DND-41 (cell line): ENCODE measurements at regions not wholly inside any gene's neighbourhood (a gene's known extent, or its start where the extent isn't known, plus 50 kb on each side); places are given as distances from the start of the nearest gene placed in this dataset.

Experiments
- ATAC-seq: fragments of 200-7000 bp; cut with Tn5 transposase; 3 replicates; pipeline ENCODE4 v1.9.1; 2021; ENCODE audit warnings: low read depth; ENCODE audit not compliant: insufficient read depth
- DNase-seq: peaks from one replicate; pipeline ENCODE4 v3.0.0-alpha.2; 2020
- H2AFZ ChIP-seq: 2 replicates; pipeline ENCODE4 v1.6.0; 2012; ENCODE audit warnings: low read depth, low read length
- H3K27ac ChIP-seq: 2 replicates; pipeline ENCODE4 v1.5.1; 2012; ENCODE audit warnings: low read length, inconsistent platforms
- H3K27me3 ChIP-seq: fragments of 200-600 bp; sonication (generic); 2 replicates; pipeline ENCODE4 v1.6.0; 2012; ENCODE audit warnings: low read length, mild to moderate bottlenecking, inconsistent platforms; ENCODE audit not compliant: insufficient read depth, poor library complexity
- H3K36me3 ChIP-seq: 2 replicates; pipeline ENCODE4 v1.5.1; 2012; ENCODE audit warnings: low read length, inconsistent platforms; ENCODE audit not compliant: insufficient read depth
- H3K4me1 ChIP-seq: 2 replicates; pipeline ENCODE4 v1.5.1; 2012; ENCODE audit warnings: mild to moderate bottlenecking, low read length; ENCODE audit not compliant: insufficient read depth
- H3K4me2 ChIP-seq: 2 replicates; pipeline ENCODE4 v1.6.0; 2012; ENCODE audit warnings: mild to moderate bottlenecking, moderate library complexity, low read length, inconsistent platforms; ENCODE audit not compliant: insufficient read depth
- H3K4me3 ChIP-seq, 2 experiments: fragments of 200-600 bp in 1 of 2; shearing (Covaris generic) in 1 of 2; 2 replicates each; pipeline ENCODE4 v1.5.1; 2012 to 2016; ENCODE audit warnings: inconsistent platforms in 2 of 2, low read length in 2 of 2, mild to moderate bottlenecking in 2 of 2, low read depth in 1 of 2, moderate library complexity in 1 of 2
- H3K79me2 ChIP-seq: 2 replicates; pipeline ENCODE4 v1.6.0; 2012; ENCODE audit warnings: low read length, inconsistent platforms; ENCODE audit not compliant: insufficient read depth
- H3K9ac ChIP-seq: 2 replicates; pipeline ENCODE4 v1.6.0; 2012; ENCODE audit warnings: low read depth, mild to moderate bottlenecking, inconsistent platforms, low read length, moderate library complexity
- H3K9me3 ChIP-seq: 2 replicates; pipeline ENCODE4 v1.5.1; 2012; ENCODE audit warnings: low read length, moderate library complexity, mild to moderate bottlenecking, inconsistent platforms; ENCODE audit not compliant: insufficient read depth, severe bottlenecking
- H4K20me1 ChIP-seq: 2 replicates; pipeline ENCODE4 v1.6.0; 2012; ENCODE audit warnings: low read length; ENCODE audit not compliant: insufficient read depth
- EZH2 ChIP-seq: IDR thresholded peaks from 3 replicates; pipeline ENCODE4 v1.6.1; 2012; ENCODE audit warnings: borderline replicate concordance, low read depth, mild to moderate bottlenecking, moderate library complexity, low read length, inconsistent platforms; ENCODE audit not compliant: severe bottlenecking
- TF ChIP-seq, protein P1 (sequence below): IDR thresholded peaks from 2 replicates; pipeline ENCODE4 v1.5.1; 2012; ENCODE audit warnings: borderline replicate concordance, low read length, moderate library complexity, mild to moderate bottlenecking; ENCODE audit not compliant: poor library complexity, severe bottlenecking; ENCODE audit errors: extremely low read depth

DNA sequence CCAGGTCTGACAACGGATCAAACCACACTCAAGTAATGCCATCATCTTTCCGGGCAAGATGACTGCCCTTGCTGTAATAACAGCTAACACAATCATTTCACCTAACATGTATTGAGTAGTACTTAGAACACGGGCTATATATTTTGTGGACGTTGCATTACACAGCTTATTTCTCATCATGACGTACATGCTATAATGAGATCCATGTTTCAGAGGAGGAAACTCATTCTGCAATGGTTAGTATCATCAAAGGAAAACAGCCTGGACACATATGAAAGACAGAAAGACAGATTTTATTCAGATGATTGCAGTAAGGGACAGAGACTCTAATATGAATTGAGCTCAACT, 446.7 kb downstream of the HS3ST3B1 start:
- no peak overlapping the region for H3K9ac ChIP-seq
- no peak for ATAC-seq
- H3K4me1 ChIP-seq: no peaks in the 10 kb centered on the region
- no peak overlapping the region for H3K4me2 ChIP-seq
- H3K27me3 ChIP-seq: no peaks in the 10 kb centered on the region
- H3K9me3 ChIP-seq: no peaks in the 10 kb centered on the region
- no peaks in the 10 kb centered on the region for H3K36me3 ChIP-seq
- TF ChIP-seq, protein P1, sequence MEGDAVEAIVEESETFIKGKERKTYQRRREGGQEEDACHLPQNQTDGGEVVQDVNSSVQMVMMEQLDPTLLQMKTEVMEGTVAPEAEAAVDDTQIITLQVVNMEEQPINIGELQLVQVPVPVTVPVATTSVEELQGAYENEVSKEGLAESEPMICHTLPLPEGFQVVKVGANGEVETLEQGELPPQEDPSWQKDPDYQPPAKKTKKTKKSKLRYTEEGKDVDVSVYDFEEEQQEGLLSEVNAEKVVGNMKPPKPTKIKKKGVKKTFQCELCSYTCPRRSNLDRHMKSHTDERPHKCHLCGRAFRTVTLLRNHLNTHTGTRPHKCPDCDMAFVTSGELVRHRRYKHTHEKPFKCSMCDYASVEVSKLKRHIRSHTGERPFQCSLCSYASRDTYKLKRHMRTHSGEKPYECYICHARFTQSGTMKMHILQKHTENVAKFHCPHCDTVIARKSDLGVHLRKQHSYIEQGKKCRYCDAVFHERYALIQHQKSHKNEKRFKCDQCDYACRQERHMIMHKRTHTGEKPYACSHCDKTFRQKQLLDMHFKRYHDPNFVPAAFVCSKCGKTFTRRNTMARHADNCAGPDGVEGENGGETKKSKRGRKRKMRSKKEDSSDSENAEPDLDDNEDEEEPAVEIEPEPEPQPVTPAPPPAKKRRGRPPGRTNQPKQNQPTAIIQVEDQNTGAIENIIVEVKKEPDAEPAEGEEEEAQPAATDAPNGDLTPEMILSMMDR: no peak
- TF ChIP-seq EZH2: no peak
- H2AFZ ChIP-seq: no peak overlapping the region
- H3K27ac ChIP-seq: no peak overlapping the region
- no peak for DNase-seq
- H4K20me1 ChIP-seq: no peaks in the 10 kb centered on the region
- no peak overlapping the region for H3K4me3 ChIP-seq
- no peaks in the 10 kb centered on the region for H3K79me2 ChIP-seq

DNA sequence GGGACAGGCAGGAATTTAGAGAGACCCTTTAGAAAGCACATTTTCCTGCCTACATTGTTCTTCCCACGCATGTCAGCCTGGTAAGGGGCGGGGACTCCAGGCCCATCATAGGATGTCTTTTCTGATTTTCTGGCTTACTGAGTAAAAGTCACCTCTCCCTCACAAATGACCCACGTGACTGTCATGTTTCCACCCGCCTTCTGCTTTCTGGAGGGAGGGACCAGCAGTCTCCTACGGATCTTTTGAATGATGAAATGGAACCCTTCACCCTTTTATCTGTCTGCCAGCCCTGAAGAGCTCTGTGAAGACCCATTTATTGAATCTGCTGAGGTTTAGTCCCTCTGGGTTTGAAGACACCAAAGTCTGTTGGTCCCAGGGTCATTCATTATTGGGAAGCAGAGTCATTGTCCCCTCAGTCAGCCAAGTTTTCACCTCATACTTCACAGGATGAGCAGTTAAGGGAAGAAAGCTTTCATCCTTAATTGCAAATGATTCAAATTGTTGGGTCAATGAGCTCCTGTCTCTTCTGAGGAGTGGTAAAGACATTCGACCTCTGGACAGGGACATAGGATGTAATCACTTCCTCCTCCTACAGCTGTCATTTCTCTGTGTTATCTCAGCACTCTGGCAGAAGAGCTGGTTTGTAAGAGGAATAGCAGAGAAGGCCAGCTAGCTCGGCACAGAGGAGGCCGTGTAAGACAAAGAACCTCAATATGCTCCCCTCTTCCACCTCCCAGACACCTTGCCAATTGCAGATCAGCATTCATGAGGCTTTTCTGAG, 446.1 kb downstream of the HS3ST3B1 start:
- TF ChIP-seq EZH2: no peak
- TF ChIP-seq, protein P1: no peak
- Histone ChIP-seq H3K36me3 (no peaks in the 10 kb centered on the region), H3K79me2 (no peaks in the 10 kb centered on the region), H3K4me1 (no peaks in the 10 kb centered on the region), H3K4me2 (no peak overlapping the region), H2AFZ (no peak overlapping the region), H3K4me3 (no peak overlapping the region), H4K20me1 (no peaks in the 10 kb centered on the region), H3K27ac (no peak overlapping the region), H3K9me3 (no peaks in the 10 kb centered on the region), H3K27me3 (no peaks in the 10 kb centered on the region), H3K9ac (no peak overlapping the region)
- no peak for DNase-seq
- ATAC-seq: no peak

DNA sequence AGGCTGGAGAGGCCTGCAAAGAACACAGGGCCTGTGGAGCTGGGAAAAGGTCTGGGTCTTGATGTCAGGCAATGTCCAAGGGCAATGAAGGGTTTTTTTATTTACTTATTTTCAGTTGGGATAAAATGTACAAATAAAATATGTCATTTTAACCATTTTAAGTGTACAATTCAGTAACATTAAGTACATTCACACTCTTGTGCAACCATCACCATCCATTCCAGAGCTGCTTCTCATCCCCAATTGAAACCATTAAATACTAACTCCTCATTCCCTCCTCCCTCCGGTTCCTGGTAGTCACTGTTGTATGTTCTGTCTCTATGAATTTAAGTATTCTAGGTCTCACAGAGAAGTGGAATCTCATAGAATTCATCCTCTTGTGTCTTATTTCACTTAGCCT, 444.7 kb downstream of the HS3ST3B1 start:
- no peaks in the 10 kb centered on the region for H3K27me3 ChIP-seq
- H3K9ac ChIP-seq: no peak overlapping the region
- H3K4me1 ChIP-seq: no peaks in the 10 kb centered on the region
- no peaks in the 10 kb centered on the region for H3K36me3 ChIP-seq
- TF ChIP-seq EZH2: no peak
- TF ChIP-seq, protein P1: no peak
- DNase-seq (no peak), ATAC-seq (no peak)
- no peak overlapping the region for H3K27ac ChIP-seq
- H4K20me1 ChIP-seq: no peaks in the 10 kb centered on the region
- no peak overlapping the region for H3K4me2 ChIP-seq
- no peaks in the 10 kb centered on the region for H3K79me2 ChIP-seq
- H3K4me3 ChIP-seq: no peak overlapping the region
- no peak overlapping the region for H2AFZ ChIP-seq
- no peaks in the 10 kb centered on the region for H3K9me3 ChIP-seq
